ENCODE measurements at regions not wholly inside any gene's neighbourhood (a gene's known extent, or its start where the extent isn't known, plus 50 kb on each side); places are given as distances from the start of the nearest gene placed in this dataset.

DNA sequence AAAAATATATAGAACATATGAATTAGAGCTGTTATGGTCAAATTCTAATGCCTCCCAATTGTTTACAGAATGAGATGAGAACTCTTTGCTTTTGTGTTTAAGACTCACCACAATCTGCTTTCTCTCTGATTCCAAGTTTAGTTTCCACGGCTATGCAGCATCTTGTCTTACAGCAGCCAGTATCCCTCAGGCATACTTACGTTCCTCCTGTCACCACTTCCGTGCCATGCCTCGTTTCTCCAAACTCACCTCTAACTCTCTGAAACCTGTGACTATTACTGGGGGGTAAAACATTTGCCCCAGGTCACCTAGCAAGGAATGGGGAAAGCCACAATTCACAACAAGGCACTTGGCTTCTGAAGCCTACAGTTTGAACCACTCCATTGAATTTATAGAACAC is 192.8 kb upstream of the NRIP1 start:
- Histone ChIP-seq H2BK15ac (ENCODE audit: low read length) (no peak overlapping the region), H3K18ac (ENCODE audit: low read length) (no peak overlapping the region), H3K4me2 (ENCODE audit: insufficient read depth, low read length, poor library complexity, severe bottlenecking) (no peak overlapping the region), H3K4me1 (ENCODE audit: control insufficient read depth in 2 of 2, insufficient read depth in 1 of 2, low read depth in 1 of 2, low read length in 2 of 2) (no peaks in the 10 kb centered on the region), H3K27ac (replicated peaks; ENCODE audit: low read length) (no peak overlapping the region), H3K14ac (ENCODE audit: low read length) (no peak overlapping the region), H2AK5ac (ENCODE audit: low read depth, low read length) (no peak overlapping the region), H3K36me3 (replicated peaks in 1 of 2; ENCODE audit: control insufficient read depth in 2 of 2, insufficient read depth in 2 of 2, low read length in 2 of 2) (no peaks in the 10 kb centered on the region), H4K91ac (ENCODE audit: low read depth, low read length, poor library complexity) (no peak overlapping the region), H2BK12ac (ENCODE audit: low read length) (no peak overlapping the region), H3K9me3 (replicated peaks in 1 of 2; ENCODE audit: control insufficient read depth in 2 of 2, insufficient read depth in 1 of 2, low read depth in 1 of 2, low read length in 2 of 2) (no peaks in the 10 kb centered on the region), H3K4me3 (ENCODE audit: low read length in 2 of 2) (no peak overlapping the region), H4K8ac (ENCODE audit: low read depth, low read length) (no peak overlapping the region), H3K9ac (ENCODE audit: low read depth, low read length, poor library complexity) (no peak overlapping the region), H3K27me3 (ENCODE audit: control insufficient read depth in 3 of 3, insufficient read depth in 3 of 3, low read depth in 1 of 3, low read length in 3 of 3) (no peaks in the 10 kb centered on the region), H3K79me1 (ENCODE audit: low read depth, low read length) (no peaks in the 10 kb centered on the region), H2BK5ac (ENCODE audit: low read length) (no peak overlapping the region), H2BK120ac (ENCODE audit: low read depth, low read length) (no peak overlapping the region), H3K4ac (ENCODE audit: low read length) (no peak overlapping the region), H2AFZ (ENCODE audit: low read length) (no peak overlapping the region), H3K23ac (ENCODE audit: low read depth, low read length, poor library complexity) (no peak overlapping the region)
- no CpG with 5 or more reads among the region's 4 CpGs for WGBS, 2 donors (ENCODE audit: extremely low coverage in 2 of 2, insufficient read length in 2 of 2, insufficient replicate concordance in 1 of 2)
- DNase-seq (ENCODE audit: low spot score) = no peak

DNA sequence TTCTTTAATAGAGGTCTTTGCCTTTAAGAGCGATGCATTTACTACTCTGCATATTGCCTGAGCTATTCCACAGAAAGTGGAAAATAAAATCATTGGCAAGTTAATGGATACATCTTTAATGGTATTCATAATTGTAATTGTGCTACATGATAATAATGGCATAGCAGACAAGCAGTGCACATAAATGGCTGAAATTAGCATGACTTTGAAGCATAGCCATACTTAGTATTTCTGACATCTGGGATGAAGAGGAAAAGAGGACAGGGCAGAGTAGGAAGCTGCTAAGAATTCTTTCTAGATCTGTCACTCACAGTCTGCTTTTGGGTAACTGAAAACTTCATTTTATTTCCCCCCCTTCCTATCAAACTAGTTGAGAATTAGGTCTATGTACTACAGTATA is 195.0 kb upstream of the NRIP1 start:
- Histone ChIP-seq H3K4me1 (ENCODE audit: control insufficient read depth in 2 of 2, insufficient read depth in 1 of 2, low read depth in 1 of 2, low read length in 2 of 2) (no peaks in the 10 kb centered on the region), H4K8ac (ENCODE audit: low read depth, low read length) (no peak overlapping the region), H3K9ac (ENCODE audit: low read depth, low read length, poor library complexity) (no peak overlapping the region), H4K91ac (ENCODE audit: low read depth, low read length, poor library complexity) (no peak overlapping the region), H3K14ac (ENCODE audit: low read length) (no peak overlapping the region), H3K18ac (ENCODE audit: low read length) (no peak overlapping the region), H2AK5ac (ENCODE audit: low read depth, low read length) (no peak overlapping the region), H2BK15ac (ENCODE audit: low read length) (no peak overlapping the region), H3K4me3 (ENCODE audit: low read length in 2 of 2) (no peak overlapping the region), H3K79me1 (ENCODE audit: low read depth, low read length) (no peaks in the 10 kb centered on the region), H2BK120ac (ENCODE audit: low read depth, low read length) (no peak overlapping the region), H3K4ac (ENCODE audit: low read length) (no peak overlapping the region), H3K27me3 (ENCODE audit: control insufficient read depth in 3 of 3, insufficient read depth in 3 of 3, low read depth in 1 of 3, low read length in 3 of 3) (no peaks in the 10 kb centered on the region), H3K27ac (replicated peaks; ENCODE audit: low read length) (no peak overlapping the region), H3K9me3 (replicated peaks in 1 of 2; ENCODE audit: control insufficient read depth in 2 of 2, insufficient read depth in 1 of 2, low read depth in 1 of 2, low read length in 2 of 2) (no peaks in the 10 kb centered on the region), H3K36me3 (replicated peaks in 1 of 2; ENCODE audit: control insufficient read depth in 2 of 2, insufficient read depth in 2 of 2, low read length in 2 of 2) (no peaks in the 10 kb centered on the region), H2BK5ac (ENCODE audit: low read length) (no peak overlapping the region), H3K23ac (ENCODE audit: low read depth, low read length, poor library complexity) (no peak overlapping the region), H2BK12ac (ENCODE audit: low read length) (no peak overlapping the region), H3K4me2 (ENCODE audit: insufficient read depth, low read length, poor library complexity, severe bottlenecking) (no peak overlapping the region), H2AFZ (ENCODE audit: low read length) (no peak overlapping the region)
- WGBS, 2 donors (ENCODE audit: extremely low coverage in 2 of 2, insufficient read length in 2 of 2, insufficient replicate concordance in 1 of 2) = no CpG with 5 or more reads among the region's 1 CpG
- DNase-seq (ENCODE audit: low spot score) = no peak

- Histone ChIP-seq H2BK120ac (ENCODE audit: low read depth, low read length) (no peak overlapping the region), H3K27me3 (ENCODE audit: control insufficient read depth in 3 of 3, insufficient read depth in 3 of 3, low read depth in 1 of 3, low read length in 3 of 3) (no peaks in the 10 kb centered on the region), H3K14ac (ENCODE audit: low read length) (no peak overlapping the region), H3K4me3 (ENCODE audit: low read length in 2 of 2) (no peak overlapping the region), H3K79me1 (ENCODE audit: low read depth, low read length) (no peaks in the 10 kb centered on the region), H3K36me3 (replicated peaks in 1 of 2; ENCODE audit: control insufficient read depth in 2 of 2, insufficient read depth in 2 of 2, low read length in 2 of 2) (no peaks in the 10 kb centered on the region), H2BK15ac (ENCODE audit: low read length) (no peak overlapping the region), H3K9ac (ENCODE audit: low read depth, low read length, poor library complexity) (no peak overlapping the region), H4K8ac (ENCODE audit: low read depth, low read length) (no peak overlapping the region), H3K23ac (ENCODE audit: low read depth, low read length, poor library complexity) (no peak overlapping the region), H2AK5ac (ENCODE audit: low read depth, low read length) (no peak overlapping the region), H3K27ac (replicated peaks; ENCODE audit: low read length) (no peak overlapping the region), H2BK5ac (ENCODE audit: low read length) (no peak overlapping the region), H3K4ac (ENCODE audit: low read length) (no peak overlapping the region), H3K9me3 (replicated peaks in 1 of 2; ENCODE audit: control insufficient read depth in 2 of 2, insufficient read depth in 1 of 2, low read depth in 1 of 2, low read length in 2 of 2) (no peaks in the 10 kb centered on the region), H2AFZ (ENCODE audit: low read length) (no peak overlapping the region), H3K4me2 (ENCODE audit: insufficient read depth, low read length, poor library complexity, severe bottlenecking) (no peak overlapping the region), H2BK12ac (ENCODE audit: low read length) (no peak overlapping the region), H3K18ac (ENCODE audit: low read length) (no peak overlapping the region), H3K4me1 (ENCODE audit: control insufficient read depth in 2 of 2, insufficient read depth in 1 of 2, low read depth in 1 of 2, low read length in 2 of 2) (no peaks in the 10 kb centered on the region), H4K91ac (ENCODE audit: low read depth, low read length, poor library complexity) (no peak overlapping the region)
- no peak for DNase-seq (ENCODE audit: low spot score)
- no CpG with 5 or more reads among the region's 4 CpGs for WGBS, 2 donors (ENCODE audit: extremely low coverage in 2 of 2, insufficient read length in 2 of 2, insufficient replicate concordance in 1 of 2)
These were observed 195.8 kb upstream of the NRIP1 start for GRCh38 chr21:15260604-15261003.

DNA sequence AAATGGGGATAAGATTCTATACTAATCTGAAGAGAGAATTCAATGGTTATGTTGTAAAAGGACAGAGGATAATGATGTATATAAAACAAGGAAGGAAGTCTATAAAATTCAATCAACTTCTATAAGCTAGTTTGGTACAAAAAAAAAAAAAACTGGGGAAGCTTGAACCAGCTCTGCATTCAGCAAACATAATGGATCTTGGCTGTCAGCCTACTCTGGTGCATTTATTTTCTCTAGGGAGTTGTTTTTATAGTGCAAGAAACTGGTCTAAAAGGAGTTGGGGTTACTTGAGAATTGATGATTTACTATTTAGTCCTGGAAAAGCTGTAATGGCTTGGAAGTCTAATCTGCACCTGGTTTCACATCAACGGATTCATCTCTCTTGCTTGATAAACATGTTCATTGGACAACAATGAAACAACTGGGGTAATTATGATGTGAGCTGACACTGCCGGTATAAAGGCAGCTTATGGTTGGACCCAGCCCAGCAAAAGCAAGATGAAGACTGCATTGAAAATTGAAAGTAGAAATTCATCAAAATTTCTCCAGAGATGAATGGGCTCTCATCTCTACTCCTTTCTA is 199.4 kb upstream of the NRIP1 start:
- Histone ChIP-seq H3K27ac (replicated peaks; ENCODE audit: low read length) (no peak overlapping the region), H3K4me1 (ENCODE audit: control insufficient read depth in 2 of 2, insufficient read depth in 1 of 2, low read depth in 1 of 2, low read length in 2 of 2) (no peaks in the 10 kb centered on the region), H2BK12ac (ENCODE audit: low read length) (no peak overlapping the region), H2BK120ac (ENCODE audit: low read depth, low read length) (no peak overlapping the region), H2AFZ (ENCODE audit: low read length) (no peak overlapping the region), H3K14ac (ENCODE audit: low read length) (no peak overlapping the region), H4K8ac (ENCODE audit: low read depth, low read length) (no peak overlapping the region), H2BK15ac (ENCODE audit: low read length) (no peak overlapping the region), H4K91ac (ENCODE audit: low read depth, low read length, poor library complexity) (no peak overlapping the region), H2AK5ac (ENCODE audit: low read depth, low read length) (no peak overlapping the region), H3K4ac (ENCODE audit: low read length) (no peak overlapping the region), H3K79me1 (ENCODE audit: low read depth, low read length) (no peaks in the 10 kb centered on the region), H3K4me2 (ENCODE audit: insufficient read depth, low read length, poor library complexity, severe bottlenecking) (no peak overlapping the region), H3K9me3 (replicated peaks in 1 of 2; ENCODE audit: control insufficient read depth in 2 of 2, insufficient read depth in 1 of 2, low read depth in 1 of 2, low read length in 2 of 2) (no peaks in the 10 kb centered on the region), H2BK5ac (ENCODE audit: low read length) (no peak overlapping the region), H3K4me3 (ENCODE audit: low read length in 2 of 2) (no peak overlapping the region), H3K23ac (ENCODE audit: low read depth, low read length, poor library complexity) (no peak overlapping the region), H3K27me3 (ENCODE audit: control insufficient read depth in 3 of 3, insufficient read depth in 3 of 3, low read depth in 1 of 3, low read length in 3 of 3) (no peaks in the 10 kb centered on the region), H3K18ac (ENCODE audit: low read length) (no peak overlapping the region), H3K9ac (ENCODE audit: low read depth, low read length, poor library complexity) (no peak overlapping the region), H3K36me3 (replicated peaks in 1 of 2; ENCODE audit: control insufficient read depth in 2 of 2, insufficient read depth in 2 of 2, low read length in 2 of 2) (no peaks in the 10 kb centered on the region)
- WGBS, 2 donors (ENCODE audit: extremely low coverage in 2 of 2, insufficient read length in 2 of 2, insufficient replicate concordance in 1 of 2) = no CpG with 5 or more reads among the region's 2 CpGs
- DNase-seq (ENCODE audit: low spot score) = no peak
